Upper lobe of right lung (tissue), 1 donor: ENCODE measurements at regions not wholly inside any gene's neighbourhood (a gene's known extent, or its start where the extent isn't known, plus 50 kb on each side); places are given as distances from the start of the nearest gene placed in this dataset.

ENCODE experiments used
- ATAC-seq: fragments of 200-7000 bp; cut with Tn5 transposase; one replicate; pipeline ENCODE4 v1.9.1; 2020; ENCODE audit warnings: mild to moderate bottlenecking, moderate library complexity
- DNase-seq: peaks from one replicate; pipeline ENCODE4 v3.0.0-alpha.2; 2020
- H3K27ac ChIP-seq: fragments of 200-600 bp; one replicate; pipeline ENCODE4 v1.8.0; 2022
- H3K27me3 ChIP-seq: fragments of 200-600 bp; one replicate; pipeline ENCODE4 v1.8.0; 2022; ENCODE audit warnings: mild to moderate bottlenecking
- H3K36me3 ChIP-seq: fragments of 200-600 bp; one replicate; pipeline ENCODE4 v1.8.0; 2022
- H3K4me1 ChIP-seq: fragments of 200-600 bp; one replicate; pipeline ENCODE4 v1.8.0; 2022
- H3K4me3 ChIP-seq: fragments of 200-600 bp; one replicate; pipeline ENCODE4 v1.8.0; 2022; ENCODE audit warnings: mild to moderate bottlenecking
- H3K9me3 ChIP-seq: fragments of 200-600 bp; one replicate; pipeline ENCODE4 v1.8.0; 2022
- CTCF ChIP-seq: fragments of 200-600 bp; IDR thresholded peaks from one replicate; pipeline ENCODE4 v1.8.0; 2022; ENCODE audit warnings: antibody characterized with exemption
- intact Hi-C: fragments of 100-400 bp; cut with DNase I; formaldehyde crosslinking; loops from one replicate; pipeline ENCODE4 v1.11.0; 2022
- donor health status: DM: no; HTN: yes; CAD: no; lungs with severe emphysema.

- no peak for ATAC-seq
- no peaks in the 10 kb centered on the region for H3K36me3 ChIP-seq
- H3K4me3 ChIP-seq, result no peak overlapping the region
- H3K9me3 ChIP-seq, result no peaks in the 10 kb centered on the region
- no peaks in the 10 kb centered on the region for H3K27me3 ChIP-seq
- no peak overlapping the region for H3K27ac ChIP-seq
- TF ChIP-seq CTCF, result no peak
- DNase-seq, result no peak
- H3K4me1 ChIP-seq, result no peaks in the 10 kb centered on the region
- intact Hi-C loops, result no loop called here
These were observed 194.4 kb downstream of the IZUMO3 start for GRCh38 chr9:24351258-24351657.

DNA sequence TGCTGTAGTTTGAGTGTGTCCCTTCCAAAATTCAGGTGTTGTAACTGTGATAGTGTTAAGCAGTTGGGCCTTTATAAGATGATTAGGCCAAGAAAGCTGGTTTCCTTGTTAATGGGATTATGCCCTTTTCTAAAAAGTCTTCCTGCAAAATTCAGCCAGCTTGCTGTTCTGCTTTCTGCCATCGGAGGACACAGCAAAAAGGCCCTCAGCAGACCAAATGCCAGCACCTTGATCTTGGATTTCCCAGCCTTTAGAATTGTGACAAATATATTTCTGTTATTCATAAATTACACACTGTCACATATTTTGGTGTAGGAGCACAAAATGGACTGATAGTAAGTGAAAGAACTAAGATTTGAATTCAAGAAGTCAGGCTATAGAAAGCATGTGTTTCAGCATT, 203.2 kb downstream of the IZUMO3 start:
- Histone ChIP-seq H3K4me1 (no peaks in the 10 kb centered on the region), H3K36me3 (no peaks in the 10 kb centered on the region), H3K9me3 (no peaks in the 10 kb centered on the region), H3K27me3 (no peaks in the 10 kb centered on the region), H3K27ac (no peak overlapping the region), H3K4me3 (no peak overlapping the region)
- no peak for TF ChIP-seq CTCF
- ATAC-seq, result no peak
- no peak for DNase-seq
- intact Hi-C loops, result no loop called here

DNA sequence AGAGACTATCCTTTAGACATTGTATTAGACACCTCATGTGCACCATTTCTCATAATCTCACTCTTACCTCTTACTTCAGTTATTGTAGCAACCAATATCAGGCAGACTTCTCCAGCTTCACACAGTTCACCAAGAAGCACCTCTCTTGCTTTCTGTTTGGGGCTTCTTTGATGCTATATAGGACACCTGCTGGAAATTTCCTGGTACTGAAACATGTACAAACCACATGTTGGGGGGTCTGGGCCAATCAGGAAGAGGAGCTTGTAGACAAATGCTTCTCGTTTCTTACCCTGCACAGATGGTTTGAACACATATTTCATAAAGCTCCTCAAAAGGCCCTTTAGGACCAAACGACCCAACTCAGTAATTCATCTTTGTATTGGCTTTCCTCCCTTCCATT, 212.1 kb downstream of the IZUMO3 start:
- no peaks in the 10 kb centered on the region for H3K36me3 ChIP-seq
- no peaks in the 10 kb centered on the region for H3K4me1 ChIP-seq
- no peak overlapping the region for H3K4me3 ChIP-seq
- ATAC-seq (no peak), DNase-seq (no peak)
- intact Hi-C loops, result no loop called here
- no peaks in the 10 kb centered on the region for H3K9me3 ChIP-seq
- H3K27ac ChIP-seq, result no peak overlapping the region
- no peaks in the 10 kb centered on the region for H3K27me3 ChIP-seq
- TF ChIP-seq CTCF, result no peak

DNA sequence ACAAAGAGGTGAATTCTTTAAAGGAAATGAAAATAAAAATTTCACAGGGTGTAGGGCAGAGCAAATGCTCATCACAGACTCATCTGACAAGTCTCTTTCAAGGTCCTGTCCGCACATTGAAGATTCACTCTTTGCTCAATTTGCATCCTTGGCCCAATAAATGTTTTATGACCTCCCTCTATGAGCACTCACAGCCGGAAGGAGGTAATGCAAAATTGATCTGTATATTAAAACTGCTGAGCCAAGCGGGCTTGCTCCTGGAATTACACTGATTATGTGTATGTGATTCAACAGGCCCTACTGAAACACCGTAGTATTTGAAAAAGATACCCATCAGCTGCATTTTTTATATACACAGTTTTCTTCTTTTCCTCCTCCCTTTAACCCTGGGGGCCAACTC, 246.8 kb downstream of the IZUMO3 start:
- H3K27ac ChIP-seq, result no peak overlapping the region
- ATAC-seq, result no peak

DNA sequence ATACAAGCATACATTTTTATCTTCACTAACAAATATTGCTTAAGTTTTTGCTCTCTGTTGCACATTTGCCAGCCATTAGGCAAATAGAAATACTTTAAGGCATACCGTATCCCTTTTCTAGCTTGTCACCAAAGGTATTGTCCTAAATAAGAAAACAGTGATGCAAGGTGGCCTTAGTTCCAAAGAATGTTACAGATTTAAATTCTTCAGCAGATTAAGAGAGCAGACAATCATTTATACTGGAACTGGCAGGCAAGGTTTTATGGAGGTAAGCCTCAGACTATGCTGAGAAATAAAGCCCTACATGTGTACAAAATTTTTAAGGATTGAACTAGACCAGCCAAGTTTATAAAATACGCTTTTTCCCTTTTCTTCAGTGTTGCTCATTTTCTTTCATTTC, 247.8 kb downstream of the IZUMO3 start:
- DNase-seq (no peak), ATAC-seq (no peak)
- Histone ChIP-seq H3K4me3 (no peak overlapping the region), H3K9me3 (peaks cover under 1% of the 10 kb centered on the region), H3K36me3 (no peaks in the 10 kb centered on the region), H3K27me3 (no peaks in the 10 kb centered on the region), H3K27ac (no peak overlapping the region), H3K4me1 (no peaks in the 10 kb centered on the region)
- TF ChIP-seq CTCF, result no peak
- intact Hi-C loops, result no loop called here

More for the DNA sequence above, 246.8 kb downstream of the IZUMO3 start:
- intact Hi-C loops, result no loop called here
- H3K4me1 ChIP-seq, result no peaks in the 10 kb centered on the region
- no peak for TF ChIP-seq CTCF
- DNase-seq, result no peak
- peaks cover 4% of the 10 kb centered on the region for H3K9me3 ChIP-seq
- no peaks in the 10 kb centered on the region for H3K36me3 ChIP-seq
- H3K4me3 ChIP-seq, result no peak overlapping the region
- H3K27me3 ChIP-seq, result no peaks in the 10 kb centered on the region

- intact Hi-C loops, result no loop called here
- no peak for ATAC-seq
- TF ChIP-seq CTCF, result no peak
- no peaks in the 10 kb centered on the region for H3K4me1 ChIP-seq
- H3K27me3 ChIP-seq, result no peaks in the 10 kb centered on the region
- no peaks in the 10 kb centered on the region for H3K36me3 ChIP-seq
- no peak for DNase-seq
- no peaks in the 10 kb centered on the region for H3K9me3 ChIP-seq
- no peak overlapping the region for H3K4me3 ChIP-seq
- H3K27ac ChIP-seq, result no peak overlapping the region
These were observed 249.6 kb downstream of the IZUMO3 start for GRCh38 chr9:24296124-24296523.
